Erythroblast (primary cell): ENCODE measurements at regions not wholly inside any gene's neighbourhood (a gene's known extent, or its start where the extent isn't known, plus 50 kb on each side); places are given as distances from the start of the nearest gene placed in this dataset.

ENCODE experiments used
- GATA1 ChIP-seq: IDR thresholded peaks from 2 replicates; pipeline ENCODE4 v1.6.1; 2011; ENCODE audit warnings: low read depth, mild to moderate bottlenecking, control low read depth, low read length, moderate library complexity
- POLR2A ChIP-seq: IDR thresholded peaks from 2 replicates; pipeline ENCODE4 v1.6.1; 2011; ENCODE audit warnings: mild to moderate bottlenecking, low read length

DNA sequence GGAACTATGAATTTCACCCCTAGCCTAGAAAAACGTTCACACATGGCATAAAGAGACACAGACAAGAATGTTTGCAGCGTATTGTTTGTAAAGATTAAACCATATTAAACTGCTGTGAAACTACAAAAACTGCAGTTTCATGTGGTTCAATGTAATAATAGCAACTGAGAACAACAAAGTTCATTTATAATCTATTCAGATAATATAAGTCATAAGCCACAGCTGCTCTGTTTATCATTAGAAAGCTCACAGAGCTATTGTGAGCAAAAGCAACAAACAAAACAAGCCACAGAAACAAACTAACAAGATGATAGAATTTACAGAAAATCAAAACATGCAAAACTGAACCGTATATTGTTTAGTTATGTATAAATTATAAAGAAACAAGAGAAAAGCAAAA, 113.5 kb downstream of the AHR start:
- TF ChIP-seq POLR2A (no peak), GATA1 (no peak)
